ENCODE measurements at regions not wholly inside any gene's neighbourhood (a gene's known extent, or its start where the extent isn't known, plus 50 kb on each side); places are given as distances from the start of the nearest gene placed in this dataset.

DNA sequence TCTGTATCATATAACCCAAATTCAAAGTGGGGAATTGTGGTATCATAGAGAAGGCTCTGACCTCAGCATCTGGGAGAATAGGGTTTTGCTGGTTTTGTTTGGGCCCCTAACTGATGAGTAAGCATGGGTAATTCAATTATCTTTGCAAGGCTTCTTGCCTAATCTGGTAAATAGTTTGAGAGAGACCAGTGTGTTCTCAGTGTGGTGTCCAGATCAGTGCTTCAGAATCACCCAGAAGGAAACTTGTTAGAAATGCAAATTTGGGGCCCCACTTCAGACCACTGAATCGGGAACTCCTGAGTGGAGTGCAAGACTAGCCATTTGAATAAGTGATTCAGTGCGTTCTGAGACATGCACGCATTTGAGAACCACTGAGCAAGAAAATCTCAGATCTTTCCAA is 282.7 kb downstream of the EPHA4 start:
- DNase-seq (ENCODE audit: low read depth): no peak

DNA sequence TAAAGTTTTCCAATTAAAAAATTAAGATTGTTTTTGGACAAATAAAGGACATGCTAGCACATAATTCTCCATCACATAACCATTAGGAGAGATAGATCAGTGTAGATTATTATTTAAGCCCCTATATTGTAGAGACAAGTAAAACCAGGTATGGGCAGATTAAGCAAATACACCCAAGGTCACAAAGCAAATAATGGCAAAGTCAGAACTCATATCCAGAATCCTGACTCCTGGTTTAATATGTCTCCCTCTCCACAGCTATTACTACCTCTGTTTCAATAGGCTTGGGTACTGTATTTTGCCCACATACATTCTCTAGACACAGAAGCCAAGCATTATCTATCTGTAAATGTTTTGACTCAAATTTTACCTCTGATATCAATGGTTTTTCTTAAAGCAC is 282.3 kb downstream of the EPHA4 start:
- DNase-seq (ENCODE audit: low read depth): no peak

GRCh38 chr2:221293949-221294742 is 278.0 kb downstream of the EPHA4 start:
- DNase-seq (ENCODE audit: low read depth): no peak

GRCh38 chr2:221304916-221305315 is 267.2 kb downstream of the EPHA4 start:
- DNase-seq (ENCODE audit: low read depth): no peak

DNA sequence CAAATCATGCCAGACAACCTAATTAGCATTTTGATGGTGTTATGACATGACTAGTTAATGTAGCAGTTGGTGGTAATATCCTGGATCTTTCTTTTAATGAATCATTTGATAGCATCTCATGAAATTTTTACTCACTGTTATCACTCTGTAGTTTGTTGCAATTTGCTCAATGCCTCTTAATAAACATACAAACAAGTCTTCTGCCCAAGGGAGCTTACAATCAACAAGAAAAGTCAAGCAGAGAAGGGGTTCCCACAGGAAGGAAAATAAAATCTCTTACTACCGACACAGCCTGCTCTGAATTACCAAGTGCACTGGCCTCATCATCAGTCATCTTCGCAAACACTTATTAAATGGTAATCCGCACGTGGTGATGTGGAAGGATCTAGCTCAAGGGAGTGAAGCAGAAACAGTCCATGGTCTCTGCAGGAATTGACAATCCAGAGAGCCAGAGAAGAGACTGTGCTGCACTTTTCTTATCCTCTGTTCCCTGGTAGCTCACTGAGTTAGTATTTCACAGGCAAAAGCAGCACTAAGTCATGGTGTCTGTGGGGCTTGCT is 263.5 kb downstream of the EPHA4 start:
- DNase-seq (ENCODE audit: low read depth): no peak

DNA sequence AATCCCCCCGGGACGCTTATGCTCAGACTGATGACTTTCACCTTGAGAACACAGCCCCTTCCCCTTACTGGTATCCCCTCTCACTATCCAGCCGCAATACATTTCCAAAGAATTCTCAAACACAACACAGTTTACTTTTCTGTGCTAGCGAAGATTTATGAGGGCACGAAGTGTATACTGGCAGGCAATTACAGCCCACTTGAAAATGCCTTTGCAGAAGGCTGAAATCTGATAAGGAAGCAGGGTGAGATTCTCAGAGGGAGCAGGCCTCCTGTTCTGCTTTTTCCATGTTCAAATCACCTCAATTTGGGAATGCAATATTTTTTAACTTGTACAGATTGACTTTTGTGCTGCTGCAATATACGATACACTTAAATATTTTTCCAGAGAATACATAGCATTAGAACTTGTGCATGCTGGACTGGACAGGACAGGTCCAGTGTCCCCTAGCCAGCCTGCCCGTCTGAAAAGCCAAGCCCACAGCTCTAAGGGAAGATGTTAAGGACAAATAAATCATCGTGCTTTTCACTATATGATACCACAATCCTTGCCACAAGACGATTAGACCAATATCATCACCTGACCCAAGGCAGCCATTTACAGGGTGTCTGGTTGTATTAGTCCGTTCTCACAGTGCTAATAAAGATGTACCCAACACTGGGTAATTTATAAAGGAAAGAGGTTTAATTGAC is 262.1 kb downstream of the EPHA4 start:
- DNase-seq (ENCODE audit: low read depth): no peak

DNA sequence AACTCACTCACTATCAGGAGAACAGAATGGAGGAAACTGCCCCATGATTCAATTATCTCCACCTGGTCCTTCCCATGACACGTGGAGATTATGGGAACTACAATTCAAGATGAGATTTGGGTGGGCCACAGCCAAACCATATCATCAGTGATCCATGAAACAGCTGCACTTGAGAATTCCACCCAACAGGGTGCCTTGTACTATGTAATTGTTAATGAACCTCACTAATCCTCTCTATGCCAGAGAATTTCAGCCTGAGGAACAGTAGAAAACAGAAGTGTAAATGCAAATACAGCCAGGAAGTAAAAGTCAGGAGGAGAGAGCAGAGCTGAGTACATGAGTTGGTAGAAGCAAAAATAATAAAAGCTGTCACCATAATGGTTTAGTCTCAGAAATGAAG is 261.4 kb downstream of the EPHA4 start:
- DNase-seq (ENCODE audit: low read depth): no peak

- DNase-seq (ENCODE audit: low read depth): no peak
Measured at GRCh38 chr2:221312634-221313033, 259.5 kb downstream of the EPHA4 start.

DNA sequence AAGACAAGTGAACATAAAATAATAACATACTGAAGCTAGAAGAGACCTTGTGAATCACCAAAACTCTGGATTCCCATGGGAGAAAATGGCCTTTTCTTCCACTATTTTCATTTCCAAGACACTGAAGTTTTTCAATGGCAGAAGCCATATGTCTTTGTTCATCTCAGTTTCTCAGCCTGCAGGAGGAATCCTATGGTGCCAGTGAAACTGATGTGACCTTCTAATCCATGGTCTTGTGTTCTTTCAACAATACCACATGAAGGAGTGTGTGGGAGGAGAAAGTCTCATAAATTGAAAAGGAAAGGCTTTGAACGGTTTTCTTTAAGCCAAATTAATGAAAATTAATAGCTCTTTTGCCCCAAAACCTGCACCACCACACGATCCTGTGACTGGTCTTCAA is 257.3 kb downstream of the EPHA4 start:
- no peak for DNase-seq (ENCODE audit: low read depth)

- DNase-seq (ENCODE audit: low read depth): no peak
Measured at GRCh38 chr2:221318376-221319130, 253.6 kb downstream of the EPHA4 start.

GRCh38 chr2:221322741-221323140 is 249.4 kb downstream of the EPHA4 start:
- no peak for DNase-seq (ENCODE audit: low read depth)

- DNase-seq (ENCODE audit: low read depth): no peak
Measured at GRCh38 chr2:221323513-221323912, 248.6 kb downstream of the EPHA4 start.

- no peak for DNase-seq (ENCODE audit: low read depth)
Measured at GRCh38 chr2:221330436-221330835, 241.7 kb downstream of the EPHA4 start.

- no peak for DNase-seq (ENCODE audit: low read depth)
Measured at GRCh38 chr2:221334481-221335218, 237.5 kb downstream of the EPHA4 start.

- no peak for DNase-seq (ENCODE audit: low read depth)
Measured at GRCh38 chr2:221335219-221335752, 236.8 kb downstream of the EPHA4 start.

DNA sequence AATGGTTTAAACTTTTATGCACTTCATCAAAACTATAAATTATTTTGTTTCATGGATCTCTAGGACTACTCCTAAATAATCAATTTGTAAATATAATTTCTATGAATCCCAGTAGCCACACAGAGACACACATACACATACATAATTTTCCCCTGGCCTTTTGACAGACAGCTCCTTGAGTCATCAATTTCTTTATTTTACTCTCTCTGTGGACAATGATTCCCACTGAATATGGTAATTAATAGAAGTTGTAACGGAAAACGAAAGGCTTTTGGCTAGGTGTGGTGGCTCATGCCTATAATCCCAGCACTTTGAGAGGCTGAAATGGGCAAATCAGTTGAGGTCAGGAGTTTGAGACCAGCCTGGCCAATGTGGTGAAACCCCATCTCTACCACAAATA is 235.1 kb downstream of the EPHA4 start:
- DNase-seq (ENCODE audit: low read depth): no peak

- no peak for DNase-seq (ENCODE audit: low read depth)
Measured at GRCh38 chr2:221337957-221338685, 234.0 kb downstream of the EPHA4 start.

- DNase-seq (ENCODE audit: low read depth): no peak
Measured at GRCh38 chr2:221342388-221342787, 229.7 kb downstream of the EPHA4 start.

GRCh38 chr2:221343524-221343923 is 228.6 kb downstream of the EPHA4 start:
- DNase-seq (ENCODE audit: low read depth): no peak

DNA sequence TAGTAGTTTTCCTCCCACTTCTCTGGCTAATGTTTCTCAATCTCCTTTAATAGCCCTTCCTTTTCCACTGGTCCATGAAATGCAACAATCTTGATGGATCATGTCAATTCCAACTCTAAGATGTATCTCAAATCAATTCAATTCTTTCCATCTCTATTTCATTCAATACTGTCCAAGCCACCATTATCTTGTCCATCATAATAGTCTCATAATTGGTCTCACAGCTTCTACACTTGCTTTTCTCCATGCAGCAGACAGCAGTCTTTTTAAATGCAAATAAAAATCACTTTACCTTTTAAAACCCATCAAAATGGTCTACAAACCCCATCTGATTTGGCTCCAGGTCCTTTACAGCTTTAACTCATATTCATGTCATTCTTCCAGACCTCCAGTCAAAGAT is 226.6 kb downstream of the EPHA4 start:
- DNase-seq (ENCODE audit: low read depth): no peak

- DNase-seq (ENCODE audit: low read depth): no peak
Measured at GRCh38 chr2:221346411-221346810, 225.7 kb downstream of the EPHA4 start.

Data from stimulated activated CD8-positive, alpha-beta memory T cell treated with anti-CD3 and anti-CD28 coated beads, Interleukin-12 subunit alpha, Interleukin-12 subunit beta, amount 100 ng/mL, for 4 hours (primary cell).